ENCODE measurements at regions not wholly inside any gene's neighbourhood (a gene's known extent, or its start where the extent isn't known, plus 50 kb on each side); places are given as distances from the start of the nearest gene placed in this dataset.
"Not testable (repeated sequence)": the region's sequence is repeated elsewhere in the genome, so short reads cannot be mapped to it uniquely, and the experiment has no call there.

- not testable (repeated sequence) for TF ChIP-seq CTCF, POLR2A, POLR2AphosphoS5 (IDR thresholded peaks at IDR 0.05)
Observed at GRCh38 chr9:62863319-62863718, 1673.5 kb downstream of the SPATA31A7 start.

All from upper lobe of left lung (tissue), 4 donors.